Parathyroid adenoma (tissue), 2 donors: ENCODE measurements at regions not wholly inside any gene's neighbourhood (a gene's known extent, or its start where the extent isn't known, plus 50 kb on each side); places are given as distances from the start of the nearest gene placed in this dataset.

ENCODE experiments used
- H2AFZ ChIP-seq: fragments of 300-600 bp; sonication (generic); one replicate; pipeline ENCODE4 v1.7.0; 2017; ENCODE audit warnings: antibody characterized with exemption, mild to moderate bottlenecking
- H3K27ac ChIP-seq: fragments of 300-600 bp; sonication (generic); one replicate; pipeline ENCODE4 v1.7.0; 2017
- H3K27me3 ChIP-seq: fragments of 300-600 bp; sonication (generic); one replicate; pipeline ENCODE4 v1.7.0; 2017; ENCODE audit warnings: low read length; ENCODE audit not compliant: control insufficient read depth, insufficient read depth
- H3K36me3 ChIP-seq: fragments of 300-600 bp; sonication (generic); one replicate; pipeline ENCODE4 v1.7.0; 2017; ENCODE audit warnings: low read length; ENCODE audit not compliant: control insufficient read depth, insufficient read depth
- H3K4me1 ChIP-seq: fragments of 300-600 bp; sonication (generic); one replicate; pipeline ENCODE4 v1.7.0; 2017; ENCODE audit warnings: control low read depth
- H3K4me2 ChIP-seq: fragments of 300-600 bp; sonication (generic); one replicate; pipeline ENCODE4 v1.7.0; 2017; ENCODE audit warnings: low read length
- H3K4me3 ChIP-seq: fragments of 300-600 bp; sonication (generic); one replicate; pipeline ENCODE4 v1.7.0; 2017; ENCODE audit warnings: low read depth, low read length
- H3K79me2 ChIP-seq: fragments of 300-600 bp; sonication (generic); one replicate; pipeline ENCODE4 v1.7.0; 2017; ENCODE audit warnings: control low read depth
- H3K9ac ChIP-seq: fragments of 300-600 bp; sonication (generic); one replicate; pipeline ENCODE4 v1.7.0; 2017; ENCODE audit warnings: mild to moderate bottlenecking
- H3K9me3 ChIP-seq: fragments of 300-600 bp; sonication (generic); one replicate; pipeline ENCODE4 v1.7.0; 2017; ENCODE audit warnings: low read length; ENCODE audit not compliant: control insufficient read depth
- CTCF ChIP-seq: fragments of 300-600 bp; sonication (generic); IDR thresholded peaks from one replicate; pipeline ENCODE4 v1.7.0; 2017; ENCODE audit warnings: antibody characterized with exemption, mild to moderate bottlenecking
- donor health status: primary hyperparathyroidism.

GRCh38 chr20:19864130-19864529 lies 106.1 kb downstream of the RIN2 start:
- Histone ChIP-seq H3K4me2 (no peak overlapping the region), H3K9me3 (no peaks in the 10 kb centered on the region), H3K27me3 (no peaks in the 10 kb centered on the region), H2AFZ (no peak overlapping the region), H3K36me3 (no peaks in the 10 kb centered on the region), H3K79me2 (no peaks in the 10 kb centered on the region), H3K4me1 (peaks cover 3% of the 10 kb centered on the region), H3K27ac (no peak overlapping the region), H3K4me3 (no peak overlapping the region), H3K9ac (no peak overlapping the region)
- no peak for TF ChIP-seq CTCF

DNA sequence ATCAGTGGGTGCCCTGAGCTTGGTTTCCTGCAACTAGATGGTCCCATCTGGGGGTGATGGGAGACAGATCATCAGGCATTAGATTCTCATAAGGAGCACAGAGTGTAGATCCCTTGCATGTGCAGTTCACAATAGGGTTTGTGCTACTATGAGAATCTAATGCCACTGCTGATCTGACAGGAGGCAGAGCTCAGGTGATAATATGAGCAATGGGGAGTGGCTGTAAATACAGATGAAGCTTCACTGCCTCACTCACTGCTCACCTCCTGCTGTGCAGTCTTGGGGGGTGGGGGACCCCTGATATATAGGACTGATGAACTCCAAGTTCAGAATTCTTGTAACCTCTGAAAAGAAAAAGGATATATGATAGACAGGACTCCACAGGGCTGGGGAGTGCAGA lies 108.0 kb downstream of the RIN2 start:
- H3K36me3 ChIP-seq: no peaks in the 10 kb centered on the region
- no peaks in the 10 kb centered on the region for H3K79me2 ChIP-seq
- H2AFZ ChIP-seq: no peak overlapping the region
- no peak overlapping the region for H3K4me2 ChIP-seq
- no peaks in the 10 kb centered on the region for H3K27me3 ChIP-seq
- peaks cover 1% of the 10 kb centered on the region for H3K4me1 ChIP-seq
- H3K27ac ChIP-seq: no peak overlapping the region
- TF ChIP-seq CTCF: no peak
- no peak overlapping the region for H3K9ac ChIP-seq
- no peaks in the 10 kb centered on the region for H3K9me3 ChIP-seq
- H3K4me3 ChIP-seq: no peak overlapping the region

DNA sequence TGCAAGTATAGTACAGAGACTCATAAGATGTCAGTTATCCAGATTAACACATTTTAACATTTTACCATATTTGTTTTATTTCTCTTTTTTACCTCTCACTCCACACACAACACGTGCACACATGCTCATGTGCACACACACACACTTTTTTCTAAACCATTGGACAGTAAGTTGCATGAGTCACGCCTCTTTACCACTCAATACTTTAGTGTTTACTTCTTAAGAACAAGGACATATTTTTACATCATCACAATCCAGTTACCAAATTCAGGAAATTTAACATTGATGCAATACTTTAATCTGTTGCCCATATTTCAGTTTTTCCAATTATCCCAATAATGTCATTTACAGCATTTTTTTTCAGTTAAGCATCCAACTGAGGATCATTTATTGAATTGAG lies 109.0 kb downstream of the RIN2 start:
- H3K36me3 ChIP-seq: no peaks in the 10 kb centered on the region
- H3K4me2 ChIP-seq: no peak overlapping the region
- no peaks in the 10 kb centered on the region for H3K9me3 ChIP-seq
- H3K4me3 ChIP-seq: no peak overlapping the region
- H3K79me2 ChIP-seq: no peaks in the 10 kb centered on the region
- H3K27ac ChIP-seq: no peak overlapping the region
- H3K4me1 ChIP-seq: no peaks in the 10 kb centered on the region
- no peak overlapping the region for H3K9ac ChIP-seq
- no peaks in the 10 kb centered on the region for H3K27me3 ChIP-seq
- TF ChIP-seq CTCF: no peak
- no peak overlapping the region for H2AFZ ChIP-seq

- TF ChIP-seq CTCF: no peak
- Histone ChIP-seq H3K79me2 (no peaks in the 10 kb centered on the region), H2AFZ (no peak overlapping the region), H3K9me3 (no peaks in the 10 kb centered on the region), H3K4me2 (no peak overlapping the region), H3K27me3 (no peaks in the 10 kb centered on the region), H3K4me3 (no peak overlapping the region), H3K36me3 (no peaks in the 10 kb centered on the region), H3K9ac (no peak overlapping the region), H3K27ac (no peak overlapping the region), H3K4me1 (no peaks in the 10 kb centered on the region)
Observed at GRCh38 chr20:19867940-19868371, 109.9 kb downstream of the RIN2 start.

DNA sequence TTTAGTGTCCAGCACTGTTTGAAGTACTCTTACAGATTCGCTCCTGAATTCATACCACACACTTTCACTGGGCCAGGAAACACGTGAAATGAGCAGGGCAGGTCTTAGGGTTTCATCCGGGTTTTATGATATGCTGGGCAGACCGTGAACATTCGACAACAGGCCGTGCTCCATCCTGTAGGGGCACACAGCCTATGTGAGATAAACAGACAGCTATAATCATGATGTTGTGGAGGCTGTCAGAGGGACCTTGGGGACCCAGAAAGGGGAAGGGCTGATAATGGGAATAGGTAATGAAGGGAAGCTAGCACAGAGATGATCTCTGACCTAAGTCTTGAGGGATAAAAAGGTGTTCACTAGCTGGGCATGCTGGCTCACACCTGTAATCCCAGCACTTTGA lies 110.4 kb downstream of the RIN2 start:
- Histone ChIP-seq H3K4me3 (no peak overlapping the region), H3K9ac (no peak overlapping the region), H2AFZ (no peak overlapping the region), H3K27me3 (no peaks in the 10 kb centered on the region), H3K9me3 (no peaks in the 10 kb centered on the region), H3K4me1 (no peaks in the 10 kb centered on the region), H3K36me3 (no peaks in the 10 kb centered on the region), H3K79me2 (no peaks in the 10 kb centered on the region), H3K27ac (no peak overlapping the region), H3K4me2 (no peak overlapping the region)
- TF ChIP-seq CTCF: no peak
